ENCODE measurements at regions not wholly inside any gene's neighbourhood (a gene's known extent, or its start where the extent isn't known, plus 50 kb on each side); places are given as distances from the start of the nearest gene placed in this dataset.
"Not testable (repeated sequence)": the region's sequence is repeated elsewhere in the genome, so short reads cannot be mapped to it uniquely, and the experiment has no call there.

DNA sequence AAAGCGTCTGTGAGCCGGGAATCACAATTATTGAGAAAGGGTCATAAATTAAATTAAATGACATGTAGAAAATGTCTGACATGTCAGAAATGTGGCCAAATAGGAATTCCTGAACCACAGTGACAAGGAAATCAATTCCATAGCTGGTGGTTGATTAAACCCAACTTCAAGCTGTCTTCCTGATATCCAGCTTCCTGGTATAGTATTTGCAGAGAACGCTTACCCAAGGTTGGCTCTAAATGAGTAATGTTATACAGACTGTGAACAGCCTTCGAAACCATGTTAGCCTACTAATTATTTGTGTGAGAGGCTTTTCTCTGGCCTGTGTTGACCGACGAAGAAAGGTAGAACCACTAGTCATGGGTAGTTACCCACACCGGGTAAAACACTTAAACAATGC lies 347.2 kb downstream of the RFC3 start:
- DNase-seq (ENCODE audit: low read depth in 2 of 2): no peak

DNA sequence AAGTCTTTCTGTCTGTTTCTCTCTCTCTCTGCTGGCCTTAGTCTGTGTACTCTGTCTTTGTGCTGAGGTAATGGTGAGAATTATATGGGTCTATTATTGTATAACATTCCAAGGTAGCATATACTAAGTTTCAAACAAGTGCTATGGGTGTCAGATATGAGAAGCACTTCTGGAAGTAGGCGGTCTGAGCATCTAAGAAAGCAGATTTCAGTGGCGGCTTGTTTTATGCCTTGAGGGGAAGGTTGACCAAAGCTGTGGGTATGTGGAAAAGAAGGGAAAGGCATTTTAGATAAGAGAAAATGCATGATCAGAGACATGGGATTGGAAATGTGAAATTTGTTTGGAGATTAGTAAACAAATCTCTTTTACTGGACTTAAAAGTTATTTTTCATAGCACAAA lies 348.5 kb downstream of the RFC3 start:
- DNase-seq (ENCODE audit: low read depth in 2 of 2): no peak

DNA sequence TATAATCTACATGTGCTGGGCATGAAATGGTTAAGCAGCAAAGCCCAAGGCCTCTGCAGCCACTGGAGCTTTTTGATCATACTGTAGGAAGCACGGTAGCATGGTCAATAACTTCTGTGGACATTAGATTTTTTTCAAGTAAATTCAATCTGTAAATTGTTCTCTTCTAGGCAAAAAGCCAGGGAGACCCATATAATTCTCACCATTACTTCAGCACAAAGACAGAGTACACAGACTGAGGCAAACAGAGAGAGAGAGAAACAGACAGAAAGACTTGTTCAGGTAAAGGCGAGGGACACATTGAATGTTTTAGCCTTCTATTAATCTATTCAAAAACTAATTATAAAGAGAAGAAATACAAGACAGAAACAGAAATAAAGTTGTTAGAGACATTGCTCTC lies 349.4 kb downstream of the RFC3 start:
- no peak for DNase-seq (ENCODE audit: low read depth in 2 of 2)

DNA sequence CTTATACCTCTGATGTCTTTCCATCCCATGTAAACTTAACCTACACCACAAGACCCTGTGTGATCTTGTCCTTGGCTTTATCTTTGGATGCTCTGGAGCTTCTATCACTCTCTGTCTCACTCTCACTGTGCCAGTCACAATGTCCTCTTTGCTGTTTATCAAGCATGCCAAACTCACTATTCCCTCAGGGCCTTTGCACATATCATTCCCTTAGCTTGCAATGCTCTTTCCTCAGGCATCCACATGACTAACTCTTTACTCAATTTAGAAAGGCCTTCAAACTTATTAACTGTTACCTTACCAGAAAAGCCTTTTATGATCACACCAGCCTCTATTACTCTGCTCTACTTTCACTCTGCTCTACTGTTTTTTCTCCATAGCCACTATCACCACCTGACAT lies 354.1 kb downstream of the RFC3 start:
- DNase-seq (ENCODE audit: low read depth in 2 of 2): no peak

DNA sequence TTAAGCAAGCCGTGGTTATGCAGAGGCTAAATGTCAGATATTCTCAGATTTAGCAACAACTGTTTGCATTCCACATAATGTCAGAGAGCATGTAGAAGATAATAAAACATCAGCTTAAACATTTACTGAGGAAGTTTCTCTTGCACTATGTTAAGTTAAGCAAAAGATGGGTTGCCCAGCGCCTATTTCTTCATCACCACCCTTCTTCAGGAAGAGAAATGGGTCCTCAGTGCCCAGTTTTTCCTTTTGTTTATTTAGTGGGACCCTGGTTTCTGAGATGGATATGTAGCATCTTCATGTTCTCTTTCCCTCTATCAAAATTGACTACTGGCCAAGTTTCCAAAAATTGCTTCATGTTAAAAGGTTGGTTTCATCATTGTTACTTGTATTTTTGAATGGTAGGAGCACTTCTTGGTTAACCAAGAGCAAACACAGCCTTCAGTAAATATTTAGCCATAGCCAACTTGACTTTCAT lies 356.8 kb downstream of the RFC3 start:
- no peak for DNase-seq (ENCODE audit: low read depth in 2 of 2)

DNA sequence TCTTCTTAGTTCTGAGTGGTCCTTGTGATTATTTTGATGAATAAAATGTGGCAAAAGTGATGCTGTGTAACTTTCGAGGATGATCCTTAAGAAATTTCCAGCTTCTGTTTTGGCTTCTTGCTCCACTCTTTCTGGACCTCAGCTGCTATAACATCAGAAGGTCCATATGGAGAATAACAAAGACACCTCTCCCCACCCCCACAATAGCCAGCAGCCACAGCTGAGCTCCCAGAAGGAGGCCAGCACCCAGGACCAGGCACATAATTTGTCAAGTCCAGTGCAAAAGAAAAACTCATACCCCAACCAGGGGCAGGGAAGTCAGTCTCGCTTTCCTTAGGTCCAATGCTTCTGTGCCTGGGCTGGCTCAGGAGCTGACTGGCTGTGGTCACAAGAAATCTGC lies 357.6 kb downstream of the RFC3 start:
- DNase-seq (ENCODE audit: low read depth in 2 of 2): no peak

DNA sequence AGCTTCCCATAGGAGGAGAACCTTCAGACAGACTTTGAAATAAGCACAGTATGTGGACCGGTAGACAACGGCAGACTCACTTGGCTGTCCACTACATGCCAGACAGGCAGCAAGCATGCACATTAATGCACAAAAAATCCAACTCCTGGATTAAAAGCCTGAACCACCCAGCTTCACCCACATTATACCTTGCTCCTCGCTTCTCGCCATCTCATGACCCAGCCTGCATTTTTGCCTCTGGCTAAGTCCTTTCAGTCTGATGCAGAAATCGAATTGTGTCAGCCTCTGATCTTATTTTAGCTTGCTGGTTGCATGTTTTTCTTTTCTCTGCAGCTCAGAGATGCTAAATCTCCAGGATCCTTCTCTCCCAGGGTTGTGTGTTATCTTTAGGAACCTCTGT lies 358.7 kb downstream of the RFC3 start:
- no peak for DNase-seq (ENCODE audit: low read depth in 2 of 2)

DNA sequence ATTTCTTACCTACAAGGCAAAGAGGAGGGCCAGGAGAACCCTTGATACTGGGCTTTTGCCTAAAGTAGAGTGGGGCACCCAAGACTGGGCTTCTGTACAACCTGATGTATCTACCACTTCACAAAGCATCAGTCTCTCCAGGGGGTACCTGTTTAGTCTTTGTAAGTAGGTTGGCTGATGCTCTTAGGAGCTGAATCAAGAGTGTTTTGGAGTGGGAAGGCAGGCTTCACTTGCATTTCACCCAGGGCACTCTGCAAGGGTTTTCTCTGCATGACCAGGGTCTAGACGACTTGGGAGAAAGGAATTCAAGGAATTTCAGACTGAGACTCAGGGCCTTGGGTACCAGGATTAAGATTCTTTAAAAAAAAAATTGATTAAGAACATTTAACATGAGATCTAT lies 361.5 kb downstream of the RFC3 start:
- no peak for DNase-seq (ENCODE audit: low read depth in 2 of 2)

DNA sequence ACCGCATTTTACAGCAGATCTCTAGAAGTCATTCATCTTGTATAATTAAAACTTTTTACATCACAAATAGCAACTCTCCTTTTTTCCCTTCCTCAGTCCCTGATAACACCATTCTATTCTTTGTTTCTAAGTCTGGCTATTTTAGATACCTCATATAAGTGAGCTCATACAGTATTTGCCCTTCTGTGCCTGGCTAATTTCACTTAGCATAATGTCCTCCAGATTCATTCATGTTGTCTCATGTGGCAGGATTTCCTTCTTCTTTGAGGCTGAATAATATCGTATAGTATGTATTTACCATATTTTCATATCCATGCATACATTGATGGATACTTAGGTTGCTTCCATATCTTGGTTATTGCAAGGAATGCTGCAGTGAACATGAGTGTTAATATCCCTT lies 362.0 kb downstream of the RFC3 start:
- DNase-seq (ENCODE audit: low read depth in 2 of 2): no peak

DNA sequence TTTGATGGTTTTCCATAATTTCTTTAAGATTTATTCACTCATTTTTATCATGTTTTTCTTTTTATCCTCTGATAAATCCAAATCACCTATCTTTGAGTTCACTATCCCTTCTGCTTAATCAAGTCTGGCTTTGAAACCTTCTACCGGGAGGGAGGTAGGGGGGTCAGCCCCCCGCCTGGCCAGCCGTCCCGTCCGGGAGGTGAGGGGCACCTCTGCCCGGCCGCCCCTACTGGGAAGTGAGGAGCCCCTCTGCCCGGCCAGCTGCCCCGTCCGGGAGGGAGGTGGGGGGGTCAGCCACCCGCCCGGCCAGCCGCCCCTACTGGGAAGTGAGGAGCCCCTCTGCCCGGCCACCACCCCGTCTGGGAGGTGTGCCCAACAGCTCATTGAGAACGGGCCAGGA lies 363.3 kb downstream of the RFC3 start:
- not testable (repeated sequence) for DNase-seq (ENCODE audit: low read depth in 2 of 2)

DNA sequence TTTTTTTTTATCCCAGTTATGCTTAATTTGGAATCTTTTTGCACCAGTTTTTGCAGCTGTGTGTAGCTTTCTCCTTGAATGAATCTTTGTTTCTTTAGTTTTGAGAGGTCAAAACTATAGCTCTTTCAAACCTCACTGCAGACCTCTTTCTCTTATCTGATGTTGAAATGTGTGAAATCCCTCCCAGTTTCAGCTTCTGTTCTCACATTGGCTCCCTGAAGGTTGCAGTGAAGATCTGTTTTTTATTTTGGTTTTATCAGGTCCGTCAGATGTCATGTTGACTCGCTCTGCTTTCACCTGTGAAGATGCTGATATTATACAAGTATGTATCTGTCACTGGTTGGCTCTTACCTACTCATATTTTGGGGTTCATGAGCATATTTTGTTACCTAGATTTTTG lies 372.0 kb downstream of the RFC3 start:
- no peak for DNase-seq (ENCODE audit: low read depth in 2 of 2)

DNA sequence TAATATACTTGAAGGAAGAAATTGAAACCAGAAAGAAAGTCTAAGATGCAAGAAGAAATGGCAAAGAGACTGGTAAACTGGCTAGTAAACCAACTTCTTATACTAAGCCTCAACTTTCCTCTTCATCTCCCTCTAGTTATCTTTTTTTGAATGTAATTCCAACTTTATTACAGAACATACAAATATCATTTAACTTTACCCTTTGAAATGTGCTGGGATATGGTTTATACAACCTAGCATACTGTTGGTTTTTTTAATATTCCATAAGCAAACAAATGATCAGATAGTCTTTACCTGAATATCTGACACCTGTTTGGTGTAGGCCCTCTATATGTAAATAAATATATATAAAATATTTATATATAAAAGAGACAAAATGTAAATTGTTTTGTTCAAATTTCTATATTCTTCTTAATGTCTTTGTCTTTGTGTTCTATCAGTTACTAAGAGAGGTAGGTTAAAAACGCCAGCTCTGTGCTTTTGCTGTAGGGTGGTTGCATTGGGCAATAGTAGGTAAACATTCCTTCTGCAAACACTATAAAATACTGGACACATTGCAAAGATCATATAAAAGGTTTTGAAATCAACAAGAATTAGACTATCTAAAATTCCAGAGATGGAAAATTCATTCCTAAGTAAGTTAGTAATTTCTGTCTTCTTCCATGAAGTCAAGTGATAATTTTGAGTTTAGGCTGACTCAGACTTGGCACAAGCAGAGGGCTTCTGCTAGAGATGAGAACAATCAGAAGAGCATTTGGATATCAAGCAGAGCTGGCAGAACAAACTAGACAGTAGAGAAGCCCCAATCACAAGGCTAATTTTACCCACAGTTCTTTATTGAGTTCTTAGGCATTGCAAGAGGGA lies 383.3 kb downstream of the RFC3 start:
- DNase-seq (ENCODE audit: low read depth in 2 of 2): no peak

DNA sequence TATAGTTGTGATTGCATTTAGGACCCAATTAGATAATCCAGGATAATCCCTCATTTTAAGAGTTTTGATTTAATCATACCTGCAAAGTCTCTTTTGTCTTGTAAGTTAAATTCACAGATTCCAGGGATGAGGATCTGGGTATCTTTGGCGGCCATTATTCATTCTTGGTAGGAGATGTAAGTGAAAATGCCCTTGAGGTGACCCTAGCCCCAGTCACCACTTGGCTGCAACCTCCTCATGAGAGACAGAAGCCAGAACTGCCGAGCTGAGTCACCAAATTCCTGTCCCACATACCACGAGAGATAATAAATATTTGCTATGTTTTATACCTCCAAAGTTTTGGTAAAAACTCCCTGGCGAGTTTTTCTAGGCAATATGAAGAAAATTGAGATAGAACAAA lies 389.4 kb downstream of the RFC3 start:
- DNase-seq (ENCODE audit: low read depth in 2 of 2): no peak

DNA sequence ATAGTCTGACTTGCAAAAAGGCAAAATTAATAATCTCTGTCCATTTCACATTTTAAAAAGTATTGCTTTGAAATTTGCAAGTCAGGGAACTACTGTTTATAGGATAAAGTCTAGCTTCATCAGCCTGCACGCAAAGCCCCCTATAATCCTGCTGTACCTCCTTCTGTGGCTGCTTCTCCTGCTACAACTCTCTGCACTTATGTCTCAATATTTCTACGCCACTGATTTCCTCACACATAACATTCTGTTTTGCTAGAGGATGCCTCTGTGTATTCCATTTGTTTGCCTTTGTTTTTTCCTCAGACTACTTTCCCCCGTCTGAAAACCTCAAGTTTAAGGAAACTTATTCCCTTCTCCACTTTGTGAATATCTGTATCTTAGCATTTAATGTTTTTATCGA lies 389.9 kb downstream of the RFC3 start:
- no peak for DNase-seq (ENCODE audit: low read depth in 2 of 2)

DNA sequence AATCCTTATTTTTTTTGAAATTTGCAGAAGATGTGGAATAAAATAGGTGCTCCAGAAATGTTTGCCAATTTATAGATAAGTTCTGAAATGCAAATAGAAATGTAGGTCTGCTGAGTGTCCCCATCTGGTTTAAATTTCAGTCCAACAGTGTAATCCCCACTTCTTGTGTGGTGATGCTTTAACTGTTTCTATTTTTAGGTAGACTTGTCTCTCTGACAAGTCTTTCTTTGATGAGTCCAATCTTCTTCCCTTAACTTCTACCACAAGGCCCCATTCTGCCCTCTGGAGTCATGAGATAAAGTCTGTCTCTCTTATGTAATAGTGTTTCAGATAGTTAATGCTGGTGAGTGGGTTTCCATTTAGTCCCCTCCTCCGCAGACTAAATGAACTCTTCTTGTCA lies 390.4 kb downstream of the RFC3 start:
- DNase-seq (ENCODE audit: low read depth in 2 of 2): no peak

DNA sequence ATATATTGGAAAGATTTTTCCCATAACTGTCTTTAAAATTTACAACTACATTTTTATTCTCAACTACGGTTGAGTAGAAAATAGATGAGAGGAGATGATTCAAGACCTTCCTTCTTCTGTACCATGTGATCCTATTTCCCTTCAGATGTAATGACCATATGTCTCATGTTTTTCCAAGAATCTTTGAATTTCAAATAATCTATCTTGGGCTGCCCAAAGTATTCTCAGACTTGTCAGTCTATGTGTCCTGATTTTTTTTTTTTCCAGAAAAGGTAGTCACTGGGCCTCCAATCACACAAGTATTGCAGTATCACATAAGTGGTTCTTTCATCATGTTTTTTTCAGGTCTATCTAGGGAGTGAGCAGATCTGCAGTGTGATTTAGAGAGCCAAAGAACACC lies 392.4 kb downstream of the RFC3 start:
- no peak for DNase-seq (ENCODE audit: low read depth in 2 of 2)

DNA sequence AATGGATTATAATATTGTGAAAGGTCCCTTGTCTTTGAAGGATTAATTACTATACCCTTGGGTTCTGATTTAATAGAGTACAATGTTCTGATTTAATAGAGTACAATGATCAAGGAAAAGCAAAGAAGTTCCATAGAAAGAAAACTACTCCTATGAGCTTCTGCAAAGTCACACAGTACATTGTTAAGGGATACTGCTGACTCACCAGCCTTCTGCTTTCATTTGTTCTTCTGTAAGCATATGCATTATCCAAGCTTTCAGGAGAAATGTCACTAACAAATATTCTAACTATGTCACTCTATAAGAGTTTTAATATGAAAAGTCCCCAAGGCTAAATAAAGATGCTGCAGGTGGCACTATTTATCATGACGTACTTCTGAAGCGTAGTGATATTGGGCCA lies 396.7 kb downstream of the RFC3 start:
- DNase-seq (ENCODE audit: low read depth in 2 of 2): no peak

DNA sequence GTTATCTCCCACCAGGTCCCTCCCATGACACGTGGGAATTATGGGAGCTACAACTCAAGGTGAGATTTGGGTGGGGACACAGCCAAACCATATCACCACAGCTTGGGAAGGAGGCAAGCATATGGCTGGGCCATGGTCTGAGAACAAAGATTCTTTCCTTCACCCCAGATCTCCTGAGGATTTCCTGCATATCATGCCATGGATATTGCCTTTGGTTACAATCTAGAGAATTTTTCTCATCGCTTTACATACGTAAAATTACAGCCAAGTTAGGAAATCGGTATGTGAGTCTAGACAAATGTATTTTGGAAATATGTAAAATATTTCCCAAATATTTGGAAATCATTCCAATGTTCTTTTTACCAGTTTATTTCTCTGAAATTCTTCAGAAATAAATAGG lies 398.3 kb downstream of the RFC3 start:
- DNase-seq (ENCODE audit: low read depth in 2 of 2): no peak

DNA sequence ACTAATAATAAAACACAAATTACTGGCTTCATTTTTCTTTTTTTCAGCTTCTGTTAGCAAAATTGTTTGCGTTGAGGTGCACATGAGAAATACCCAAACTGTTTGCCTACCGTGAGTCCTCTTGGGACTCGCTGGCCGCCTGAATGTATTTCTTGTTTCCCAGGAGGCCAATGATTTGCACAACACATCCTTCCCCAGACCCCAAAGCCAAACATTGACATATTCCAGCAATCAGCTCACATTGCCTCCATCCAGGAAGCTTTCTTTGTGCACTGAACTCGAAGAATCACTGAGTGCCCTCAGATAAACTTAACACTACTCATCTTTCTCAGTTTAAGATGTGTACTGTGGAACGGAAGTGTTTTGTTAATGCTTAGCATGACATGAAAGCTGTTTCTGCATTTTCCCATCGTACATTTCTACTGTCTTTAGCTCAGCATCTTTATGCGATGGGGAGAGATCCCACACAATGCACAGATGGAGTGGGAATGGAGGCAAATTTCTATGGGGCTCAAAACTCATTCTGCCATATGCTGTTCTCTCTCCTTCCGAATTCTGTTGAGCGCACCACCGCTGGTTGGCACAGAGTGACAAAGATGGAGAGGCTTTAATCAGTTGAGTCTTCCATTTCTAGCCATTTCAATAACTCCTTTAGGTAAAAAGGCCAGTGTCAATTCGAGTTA lies 399.5 kb downstream of the RFC3 start:
- DNase-seq (ENCODE audit: low read depth in 2 of 2): no peak

DNA sequence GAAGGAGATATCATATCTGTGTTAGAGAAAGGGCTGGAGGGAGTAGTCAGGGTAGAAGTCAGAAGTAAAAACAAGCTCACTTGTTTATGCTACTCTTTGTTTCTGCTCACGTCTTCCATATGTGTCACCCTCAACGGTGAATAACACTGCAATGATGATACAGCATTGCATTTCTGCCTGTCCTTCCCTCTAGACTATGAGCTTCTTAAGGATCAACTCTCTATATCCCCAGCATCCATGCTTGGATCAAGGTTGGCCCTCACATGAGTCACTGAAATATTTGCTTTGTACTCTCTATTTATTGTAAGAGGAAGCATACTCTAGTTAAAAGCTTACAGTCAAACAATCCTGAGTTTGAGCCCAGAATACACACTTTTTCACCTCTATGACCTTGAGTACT lies 406.0 kb downstream of the RFC3 start:
- no peak for DNase-seq (ENCODE audit: low read depth in 2 of 2)

DNA sequence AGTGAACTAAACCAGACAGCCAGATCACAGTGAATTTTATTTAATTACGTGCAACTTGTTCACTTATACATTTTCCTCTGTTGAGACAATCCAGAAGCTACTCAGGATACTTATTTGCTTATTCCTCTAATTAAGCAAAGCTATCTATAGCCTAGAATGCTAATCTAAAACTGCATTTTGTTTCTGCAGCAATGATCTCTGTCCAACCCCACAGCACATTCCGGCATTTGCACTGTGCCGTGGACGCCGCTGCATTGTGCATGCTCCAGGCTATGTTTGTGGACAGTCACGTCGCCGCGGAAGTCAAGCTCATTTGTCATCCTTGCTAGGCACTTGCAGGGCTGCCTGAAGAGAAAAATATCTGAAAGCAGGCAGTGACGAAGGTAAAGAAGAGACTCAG lies 406.9 kb downstream of the RFC3 start:
- no peak for DNase-seq (ENCODE audit: low read depth in 2 of 2)

DNA sequence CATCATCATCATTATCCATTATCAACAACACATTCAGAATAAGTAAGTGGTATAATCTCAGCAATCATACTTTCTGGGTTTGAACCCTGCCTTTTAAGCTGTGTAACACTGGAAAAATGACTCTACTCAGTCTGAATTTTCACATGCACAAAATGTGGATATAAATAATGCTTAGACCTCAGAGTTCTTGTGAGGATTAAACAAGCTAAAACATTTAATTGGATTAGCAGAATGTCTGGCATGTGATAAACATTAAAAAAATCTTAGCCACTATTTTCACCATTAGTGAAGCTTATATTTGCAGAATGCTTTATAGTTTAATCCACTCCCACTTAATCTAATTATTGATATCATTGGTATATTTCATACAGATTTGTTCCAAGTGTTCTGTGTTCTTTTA lies 412.3 kb downstream of the RFC3 start:
- DNase-seq (ENCODE audit: low read depth in 2 of 2): no peak

DNA sequence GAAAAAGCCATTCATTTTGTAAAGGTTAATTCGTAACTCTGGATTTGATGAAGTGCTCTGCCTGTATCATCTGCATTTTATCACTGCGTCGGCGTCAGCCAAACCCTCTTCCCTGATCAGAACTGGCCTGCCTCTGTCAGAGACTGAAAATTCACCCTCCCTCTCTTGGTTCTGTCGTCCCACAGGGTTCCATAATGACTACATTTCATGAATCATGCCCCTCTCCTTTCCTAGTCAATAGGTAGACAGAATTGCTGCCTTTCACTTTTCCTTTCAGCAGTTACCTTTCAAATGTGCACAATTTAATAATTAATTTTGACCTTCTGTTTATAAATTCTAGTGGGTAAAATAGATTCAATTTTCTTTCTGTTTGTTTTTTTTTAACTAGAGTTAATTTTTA lies 423.4 kb downstream of the RFC3 start:
- no peak for DNase-seq (ENCODE audit: low read depth in 2 of 2)

Measured in stimulated activated CD4-positive, alpha-beta T cell treated with anti-CD3 and anti-CD28 coated beads, Interleukin-1b, Interleukin-23, amount 100 ng/mL, for 4 hours (primary cell).